HCT116 (cell line): ENCODE measurements at regions not wholly inside any gene's neighbourhood (a gene's known extent, or its start where the extent isn't known, plus 50 kb on each side); places are given as distances from the start of the nearest gene placed in this dataset.

Source experiments
- CEBPB ChIP-seq: IDR thresholded peaks from 2 replicates; pipeline ENCODE4 v1.6.1; 2012; ENCODE audit warnings: low read depth
- EGR1 ChIP-seq: IDR thresholded peaks from 2 replicates; pipeline ENCODE4 v1.6.1; 2012; ENCODE audit warnings: low read depth
- EZH2phosphoT487 ChIP-seq: fragments of 200-600 bp; IDR thresholded peaks from 2 replicates; pipeline ENCODE4 v1.6.1; 2018; ENCODE audit warnings: antibody characterized with exemption, borderline replicate concordance
- JUND ChIP-seq: IDR thresholded peaks from 2 replicates; pipeline ENCODE4 v1.6.1; 2012
- POLR2A ChIP-seq: IDR thresholded peaks from 2 replicates; pipeline ENCODE4 v1.7.0; 2011; ENCODE audit warnings: borderline replicate concordance; ENCODE audit not compliant: insufficient read depth, insufficient read length; ENCODE audit errors: extremely low read depth
- POLR2AphosphoS5 ChIP-seq: IDR thresholded peaks from 2 replicates; pipeline ENCODE4 v1.6.1; 2011; ENCODE audit warnings: mild to moderate bottlenecking, low read depth, low read length, moderate library complexity
- YY1 ChIP-seq: IDR thresholded peaks from 2 replicates; pipeline ENCODE4 v1.6.1; 2011; ENCODE audit warnings: low read length, low read depth, moderate library complexity, mild to moderate bottlenecking; ENCODE audit not compliant: insufficient replicate concordance; ENCODE audit errors: extremely low read depth
- TF ChIP-seq, protein P1 (sequence below), 3 experiments: fragments of 200-600 bp in 1 of 3; sonication (generic) in 1 of 3; IDR thresholded peaks in 2 of 3; conservative IDR thresholded peaks in 1 of 3; 2 replicates each; pipeline ENCODE4 v1.5.1; 2012 to 2017; ENCODE audit warnings: low read depth in 2 of 3, low read length in 2 of 3, antibody characterized with exemption in 1 of 3, borderline replicate concordance in 1 of 3, control low read depth in 1 of 3, mild to moderate bottlenecking in 1 of 3, mixed read lengths in 1 of 3, mixed run types in 1 of 3, moderate library complexity in 1 of 3; ENCODE audit not compliant: insufficient read depth in 1 of 3
- TF ChIP-seq, protein P2 (sequence below): IDR thresholded peaks from 2 replicates; pipeline ENCODE4 v1.6.1; 2011; ENCODE audit warnings: mild to moderate bottlenecking, low read length, moderate library complexity; ENCODE audit not compliant: insufficient replicate concordance; ENCODE audit errors: extremely low read depth

DNA sequence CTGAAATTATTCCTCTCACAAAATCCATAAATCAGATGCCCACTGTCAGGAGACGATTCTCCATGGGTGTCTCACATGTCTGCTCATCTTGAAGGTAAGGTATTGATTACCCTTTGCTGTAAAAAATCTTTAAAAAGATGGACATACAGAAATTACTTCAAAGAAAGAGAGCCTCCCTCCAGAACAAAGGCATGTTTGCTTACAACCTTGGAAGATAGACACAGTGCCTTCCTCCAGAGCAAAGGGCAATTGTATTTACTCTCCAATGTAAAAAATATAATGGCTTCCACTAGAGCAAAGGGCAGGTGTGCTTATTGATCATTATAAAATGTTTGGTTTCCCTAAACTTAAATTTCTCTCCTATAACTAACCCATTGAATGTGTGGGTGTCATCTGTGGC lies 616.2 kb downstream of the ANKRD50 start:
- TF ChIP-seq, protein P1, sequence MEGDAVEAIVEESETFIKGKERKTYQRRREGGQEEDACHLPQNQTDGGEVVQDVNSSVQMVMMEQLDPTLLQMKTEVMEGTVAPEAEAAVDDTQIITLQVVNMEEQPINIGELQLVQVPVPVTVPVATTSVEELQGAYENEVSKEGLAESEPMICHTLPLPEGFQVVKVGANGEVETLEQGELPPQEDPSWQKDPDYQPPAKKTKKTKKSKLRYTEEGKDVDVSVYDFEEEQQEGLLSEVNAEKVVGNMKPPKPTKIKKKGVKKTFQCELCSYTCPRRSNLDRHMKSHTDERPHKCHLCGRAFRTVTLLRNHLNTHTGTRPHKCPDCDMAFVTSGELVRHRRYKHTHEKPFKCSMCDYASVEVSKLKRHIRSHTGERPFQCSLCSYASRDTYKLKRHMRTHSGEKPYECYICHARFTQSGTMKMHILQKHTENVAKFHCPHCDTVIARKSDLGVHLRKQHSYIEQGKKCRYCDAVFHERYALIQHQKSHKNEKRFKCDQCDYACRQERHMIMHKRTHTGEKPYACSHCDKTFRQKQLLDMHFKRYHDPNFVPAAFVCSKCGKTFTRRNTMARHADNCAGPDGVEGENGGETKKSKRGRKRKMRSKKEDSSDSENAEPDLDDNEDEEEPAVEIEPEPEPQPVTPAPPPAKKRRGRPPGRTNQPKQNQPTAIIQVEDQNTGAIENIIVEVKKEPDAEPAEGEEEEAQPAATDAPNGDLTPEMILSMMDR (IDR thresholded peaks at IDR 0.05 in 2 of 3, conservative IDR thresholded peaks at IDR 0.05 in 1 of 3; ENCODE audit: borderline replicate concordance in 1 of 3, insufficient read depth in 1 of 3, low read depth in 2 of 3, low read length in 2 of 3) = no peak
- TF ChIP-seq, protein P2, sequence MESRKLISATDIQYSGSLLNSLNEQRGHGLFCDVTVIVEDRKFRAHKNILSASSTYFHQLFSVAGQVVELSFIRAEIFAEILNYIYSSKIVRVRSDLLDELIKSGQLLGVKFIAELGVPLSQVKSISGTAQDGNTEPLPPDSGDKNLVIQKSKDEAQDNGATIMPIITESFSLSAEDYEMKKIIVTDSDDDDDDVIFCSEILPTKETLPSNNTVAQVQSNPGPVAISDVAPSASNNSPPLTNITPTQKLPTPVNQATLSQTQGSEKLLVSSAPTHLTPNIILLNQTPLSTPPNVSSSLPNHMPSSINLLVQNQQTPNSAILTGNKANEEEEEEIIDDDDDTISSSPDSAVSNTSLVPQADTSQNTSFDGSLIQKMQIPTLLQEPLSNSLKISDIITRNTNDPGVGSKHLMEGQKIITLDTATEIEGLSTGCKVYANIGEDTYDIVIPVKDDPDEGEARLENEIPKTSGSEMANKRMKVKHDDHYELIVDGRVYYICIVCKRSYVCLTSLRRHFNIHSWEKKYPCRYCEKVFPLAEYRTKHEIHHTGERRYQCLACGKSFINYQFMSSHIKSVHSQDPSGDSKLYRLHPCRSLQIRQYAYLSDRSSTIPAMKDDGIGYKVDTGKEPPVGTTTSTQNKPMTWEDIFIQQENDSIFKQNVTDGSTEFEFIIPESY = no peak
- TF ChIP-seq CEBPB (no peak), JUND (no peak), POLR2AphosphoS5 (no peak), POLR2A (no peak), YY1 (no peak), EZH2phosphoT487 (no peak), EGR1 (no peak)
